ENCODE measurements at regions not wholly inside any gene's neighbourhood (a gene's known extent, or its start where the extent isn't known, plus 50 kb on each side); places are given as distances from the start of the nearest gene placed in this dataset.

DNA sequence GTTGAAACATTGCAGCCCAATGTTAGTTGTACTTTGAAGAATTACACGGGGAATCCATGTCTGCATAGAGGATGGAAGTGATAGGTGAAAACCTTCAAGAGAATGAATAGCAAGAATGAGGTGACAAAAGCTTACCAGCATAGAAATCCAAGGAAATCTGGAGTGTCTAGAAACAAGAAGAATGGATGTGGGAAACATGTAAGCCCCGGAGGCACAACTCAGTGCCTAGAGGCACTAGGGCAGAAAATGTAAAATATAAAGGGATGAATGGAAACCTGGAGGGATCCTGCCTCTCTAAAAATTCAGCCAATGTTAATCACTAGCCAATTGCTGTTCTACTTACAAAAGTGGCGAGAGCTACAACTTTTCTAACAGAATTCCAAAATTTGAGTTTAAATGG is 619.0 kb downstream of the TBL1XR1 start:
- DNase-seq = no peak
- H3K9me3 Mint-ChIP-seq = peaks cover 18% of the 10 kb centered on the region; the same call in 1 of the 2 replicates
- H3K27me3 Mint-ChIP-seq (ENCODE audit: insufficient read depth) = no peaks in the 10 kb centered on the region
- no peak for TF ChIP-seq CTCF (IDR thresholded peaks at IDR 0.05)
- no peaks in the 10 kb centered on the region for H3K36me3 Mint-ChIP-seq (ENCODE audit: low read depth)
- no peak overlapping the region for H3K4me3 Mint-ChIP-seq
- no peak overlapping the region for H3K27ac Mint-ChIP-seq
- peaks cover 10% of the 10 kb centered on the region; the same call in 1 of the 2 replicates for H3K4me1 Mint-ChIP-seq (ENCODE audit: low read depth)

DNA sequence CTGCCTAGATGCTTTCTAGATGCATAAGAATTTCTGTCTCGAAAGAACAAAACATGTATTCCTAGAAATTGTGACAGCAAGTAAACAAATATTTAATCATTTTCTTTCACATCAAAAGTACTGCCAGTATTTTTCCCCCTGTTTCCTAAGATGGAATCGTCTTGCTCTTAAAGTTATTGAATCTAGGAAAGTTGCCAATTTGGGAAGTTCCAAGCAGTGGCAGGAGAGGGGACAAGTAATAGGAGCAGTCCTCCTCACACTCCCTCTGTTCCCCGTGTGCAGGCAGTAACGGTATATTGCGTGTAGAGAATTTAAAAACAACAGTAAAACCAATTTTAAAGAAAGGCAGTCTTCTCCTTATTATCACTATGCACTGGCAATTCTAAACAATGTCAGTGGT is 619.8 kb downstream of the TBL1XR1 start:
- no peaks in the 10 kb centered on the region for H3K36me3 Mint-ChIP-seq (ENCODE audit: low read depth)
- no peak for DNase-seq
- no peaks in the 10 kb centered on the region for H3K27me3 Mint-ChIP-seq (ENCODE audit: insufficient read depth)
- H3K4me3 Mint-ChIP-seq = no peak overlapping the region
- H3K27ac Mint-ChIP-seq = no peak overlapping the region
- peaks cover 10% of the 10 kb centered on the region; the same call in 1 of the 2 replicates for H3K4me1 Mint-ChIP-seq (ENCODE audit: low read depth)
- TF ChIP-seq CTCF (IDR thresholded peaks at IDR 0.05) = no peak
- H3K9me3 Mint-ChIP-seq = peaks cover 18% of the 10 kb centered on the region; the same call in 1 of the 2 replicates

GRCh38 chr3:176574786-176575185 is 622.5 kb downstream of the TBL1XR1 start:
- DNase-seq = no peak
- no peak overlapping the region for H3K27ac Mint-ChIP-seq
- H3K27me3 Mint-ChIP-seq (ENCODE audit: insufficient read depth) = no peaks in the 10 kb centered on the region
- no peaks in the 10 kb centered on the region for H3K36me3 Mint-ChIP-seq (ENCODE audit: low read depth)
- H3K4me1 Mint-ChIP-seq (ENCODE audit: low read depth) = peaks cover 4% of the 10 kb centered on the region; the same call in 1 of the 2 replicates
- H3K4me3 Mint-ChIP-seq = no peak overlapping the region
- H3K9me3 Mint-ChIP-seq = peaks cover 15% of the 10 kb centered on the region
- no peak for TF ChIP-seq CTCF (IDR thresholded peaks at IDR 0.05)

- DNase-seq = no peak
- no peak for TF ChIP-seq CTCF (IDR thresholded peaks at IDR 0.05)
- no peak overlapping the region for H3K27ac Mint-ChIP-seq
- H3K36me3 Mint-ChIP-seq (ENCODE audit: low read depth) = no peaks in the 10 kb centered on the region
- no peak overlapping the region for H3K4me3 Mint-ChIP-seq
- no peaks in the 10 kb centered on the region for H3K27me3 Mint-ChIP-seq (ENCODE audit: insufficient read depth)
- H3K4me1 Mint-ChIP-seq (ENCODE audit: low read depth) = no peaks in the 10 kb centered on the region; the same call in 1 of the 2 replicates
- H3K9me3 Mint-ChIP-seq = peaks cover 15% of the 10 kb centered on the region
Observed at GRCh38 chr3:176571926-176572325, 625.4 kb downstream of the TBL1XR1 start.

DNA sequence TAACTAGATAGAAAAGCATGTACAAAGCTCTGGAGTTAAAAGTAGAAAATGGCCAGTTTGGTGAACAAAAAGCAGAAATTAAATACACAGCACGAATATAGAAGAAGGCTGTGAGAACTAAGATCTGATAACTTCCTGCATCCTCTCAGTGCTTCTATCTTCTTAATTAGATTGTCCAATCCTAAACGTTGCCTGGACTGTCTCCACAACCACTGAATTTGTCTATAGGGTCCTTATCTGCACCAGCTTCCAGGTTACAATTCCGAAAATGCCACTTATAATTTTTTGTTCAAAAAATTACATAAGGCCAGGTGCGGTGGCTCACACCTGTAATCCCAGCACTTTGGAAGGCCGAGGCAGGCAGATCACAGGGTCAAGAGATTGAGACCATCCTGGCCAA is 626.3 kb downstream of the TBL1XR1 start:
- no peak for DNase-seq
- Mint-ChIP-seq H3K27me3 (ENCODE audit: insufficient read depth) (no peaks in the 10 kb centered on the region), H3K27ac (no peak overlapping the region), H3K4me3 (no peak overlapping the region), H3K9me3 (peaks cover 13% of the 10 kb centered on the region), H3K4me1 (ENCODE audit: low read depth) (no peaks in the 10 kb centered on the region; the same call in 1 of the 2 replicates), H3K36me3 (ENCODE audit: low read depth) (no peaks in the 10 kb centered on the region)
- TF ChIP-seq CTCF (IDR thresholded peaks at IDR 0.05) = no peak

DNA sequence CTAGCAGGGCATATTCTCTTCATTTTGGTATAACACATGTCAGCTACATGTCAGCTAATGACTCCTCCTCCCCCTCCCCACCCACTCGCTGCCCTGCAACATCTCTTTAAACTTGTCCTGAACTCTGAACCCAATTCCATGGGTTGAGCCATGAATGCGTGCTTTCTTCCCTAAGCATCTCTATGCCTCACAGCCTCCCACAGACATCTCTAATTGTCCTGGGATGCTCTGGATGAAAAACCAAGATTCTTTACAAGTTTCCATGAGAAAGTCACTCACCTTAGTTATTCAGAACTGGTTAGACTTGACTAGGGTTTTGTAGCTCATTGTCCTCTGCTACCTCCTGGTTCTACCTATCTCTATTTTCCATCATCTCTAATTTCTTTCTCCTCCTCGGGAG is 629.1 kb downstream of the TBL1XR1 start:
- peaks cover 24% of the 10 kb centered on the region for H3K9me3 Mint-ChIP-seq
- no peak overlapping the region for H3K27ac Mint-ChIP-seq
- no peak for TF ChIP-seq CTCF (IDR thresholded peaks at IDR 0.05)
- H3K4me3 Mint-ChIP-seq = no peak overlapping the region
- H3K36me3 Mint-ChIP-seq (ENCODE audit: low read depth) = peaks cover 4% of the 10 kb centered on the region; the same call in 1 of the 2 replicates
- H3K4me1 Mint-ChIP-seq (ENCODE audit: low read depth) = no peaks in the 10 kb centered on the region
- no peak for DNase-seq
- no peaks in the 10 kb centered on the region for H3K27me3 Mint-ChIP-seq (ENCODE audit: insufficient read depth)
